ENCODE measurements at regions not wholly inside any gene's neighbourhood (a gene's known extent, or its start where the extent isn't known, plus 50 kb on each side); places are given as distances from the start of the nearest gene placed in this dataset.
"Not testable (repeated sequence)": the region's sequence is repeated elsewhere in the genome, so short reads cannot be mapped to it uniquely, and the experiment has no call there.

GRCh38 chr4:11116940-11117339 is 311.8 kb downstream of the HS3ST1 start:
- no peak for DNase-seq

DNA sequence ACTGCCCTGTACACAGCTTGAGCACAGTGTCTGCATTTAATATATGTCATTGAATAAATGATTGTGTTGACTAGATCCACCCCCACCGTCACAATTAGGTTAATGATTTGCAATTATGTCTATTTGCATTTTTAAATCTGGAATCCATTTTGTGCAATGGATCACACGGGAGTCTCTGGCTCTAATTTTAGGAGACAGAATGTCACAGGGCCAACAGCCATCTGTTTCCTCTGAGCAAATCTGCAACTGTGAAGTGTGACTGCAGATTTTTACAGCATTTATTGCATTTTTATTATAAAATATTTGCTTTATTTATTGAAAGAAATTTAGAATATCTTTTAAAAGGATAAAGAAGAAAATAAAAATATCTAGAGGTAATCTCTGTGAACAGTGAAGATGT is 316.8 kb downstream of the HS3ST1 start:
- no peak for DNase-seq

DNA sequence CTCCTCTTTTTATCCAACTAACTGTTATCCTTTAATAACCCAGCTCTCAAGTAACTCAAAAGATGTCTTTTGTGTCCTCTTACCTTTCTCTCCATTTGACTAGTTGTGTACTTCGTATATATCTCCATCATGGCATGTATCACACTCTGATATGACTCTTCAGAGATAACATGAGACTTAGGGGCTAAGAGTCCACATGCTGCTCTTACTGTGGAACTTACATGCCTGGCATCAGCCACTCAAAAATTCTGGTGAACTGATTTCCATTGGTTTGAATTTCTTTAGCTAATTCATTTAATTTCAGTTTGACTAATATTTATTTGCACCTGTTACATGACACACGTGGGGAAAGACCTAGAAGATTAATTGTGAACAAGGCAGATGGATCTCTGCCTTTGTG is 317.3 kb downstream of the HS3ST1 start:
- no peak for DNase-seq

DNA sequence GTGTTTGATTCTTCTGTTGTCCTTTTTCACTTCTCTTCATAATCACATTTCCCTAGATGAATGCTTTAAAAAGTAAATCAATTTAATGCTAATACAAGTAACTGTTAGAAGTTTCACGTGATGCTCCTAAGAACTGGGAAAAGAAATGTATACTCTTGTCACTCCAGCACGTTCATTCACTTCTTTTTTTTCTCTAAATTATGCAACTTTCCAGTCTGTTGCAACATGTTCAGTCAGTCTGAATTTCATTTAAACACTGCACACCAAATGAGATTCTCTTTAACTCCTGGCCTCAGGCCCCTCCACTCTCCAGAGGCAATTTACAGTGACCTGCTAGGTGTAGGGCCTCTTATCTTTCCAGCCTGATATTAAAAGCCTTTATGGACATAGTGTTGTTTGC is 321.9 kb downstream of the HS3ST1 start:
- no peak for DNase-seq

DNA sequence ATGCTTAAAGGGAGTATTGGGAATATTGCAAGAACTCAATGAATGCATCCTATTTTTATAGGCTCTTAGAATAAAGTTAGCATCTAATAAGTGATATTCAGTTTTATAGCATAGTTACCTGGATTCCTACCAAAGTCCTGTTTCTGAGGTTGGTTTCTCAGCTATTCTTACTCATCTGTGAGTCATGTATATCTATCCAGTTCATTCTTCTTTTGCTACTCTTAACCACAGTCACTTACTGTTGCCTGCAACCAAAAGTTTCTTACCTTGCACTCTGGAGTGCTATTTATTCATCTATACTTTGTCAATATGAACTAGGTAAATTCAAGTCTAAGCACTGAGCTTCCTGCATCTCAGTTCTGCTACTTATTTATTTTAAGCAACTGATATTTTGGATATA is 322.5 kb downstream of the HS3ST1 start:
- no peak for DNase-seq

GRCh38 chr4:11105715-11106114 is 323.0 kb downstream of the HS3ST1 start:
- no peak for DNase-seq

- DNase-seq: no peak
These were observed 330.2 kb downstream of the HS3ST1 start for GRCh38 chr4:11098461-11098860.

DNA sequence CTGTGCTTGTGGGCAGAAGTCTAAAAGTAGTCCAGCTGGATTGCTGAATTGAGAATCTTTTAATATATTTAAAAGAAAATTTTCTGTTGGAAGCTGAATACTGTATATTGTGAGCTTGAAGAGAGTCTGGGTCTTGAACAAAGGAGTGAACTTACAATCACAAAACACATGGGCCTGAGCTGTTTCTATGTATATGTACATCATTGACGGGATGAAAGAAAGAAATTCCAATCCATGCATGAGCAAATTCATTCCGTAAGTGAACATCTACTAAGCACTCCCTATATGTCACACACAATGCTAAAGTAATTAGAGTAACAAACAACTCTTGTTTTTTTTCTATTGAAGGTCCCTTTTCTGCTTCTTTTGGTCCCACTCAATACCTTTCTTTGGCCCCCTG is 331.0 kb downstream of the HS3ST1 start:
- DNase-seq: no peak

DNA sequence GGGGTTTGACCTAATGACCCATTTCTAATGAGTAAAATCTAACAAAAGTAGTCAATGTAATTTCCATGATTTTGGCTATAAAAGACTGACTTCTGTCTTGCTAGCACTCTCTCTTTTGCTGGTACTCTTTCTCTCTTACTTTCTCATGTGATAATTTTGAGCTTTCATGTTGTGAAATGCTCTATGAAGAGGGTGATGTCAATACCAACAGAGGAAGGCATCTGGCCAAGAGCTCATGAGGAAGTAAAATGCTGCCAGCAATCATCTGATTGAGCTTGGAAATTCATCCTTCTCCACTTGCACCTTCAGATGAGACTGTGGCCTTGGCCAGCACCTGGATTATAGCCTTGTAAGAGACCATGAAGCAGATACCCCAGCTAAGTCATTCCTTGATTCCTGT is 347.7 kb downstream of the HS3ST1 start:
- no peak for DNase-seq

- no peak for DNase-seq
These were observed 349.5 kb downstream of the HS3ST1 start for GRCh38 chr4:11079171-11079570.

GRCh38 chr4:11074581-11075241 is 354.0 kb downstream of the HS3ST1 start:
- no peak for DNase-seq

GRCh38 chr4:11073621-11074051 is 355.1 kb downstream of the HS3ST1 start:
- no peak for DNase-seq

GRCh38 chr4:11072999-11073398 is 355.7 kb downstream of the HS3ST1 start:
- no peak for DNase-seq

GRCh38 chr4:11072463-11072862 is 356.2 kb downstream of the HS3ST1 start:
- no peak for DNase-seq

DNA sequence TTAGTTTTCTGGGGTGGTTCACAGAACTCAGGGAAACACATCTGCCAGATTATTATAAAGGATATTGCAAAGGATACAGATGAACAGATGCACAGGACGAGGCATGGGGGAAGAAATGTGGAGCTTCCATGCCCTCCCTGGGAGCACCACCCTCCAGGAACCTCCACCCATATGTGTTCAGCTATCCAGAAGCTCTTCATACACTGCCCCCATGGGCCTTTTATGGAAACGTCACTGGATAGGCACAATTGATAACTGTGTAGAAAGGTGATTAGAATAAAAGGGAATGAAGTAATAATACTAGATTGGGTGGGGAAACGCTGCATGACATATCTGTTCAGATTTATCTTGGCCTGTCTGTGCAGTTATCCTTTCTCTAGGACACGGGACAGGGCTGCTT is 357.9 kb downstream of the HS3ST1 start:
- DNase-seq: no peak

GRCh38 chr4:11069581-11070211 is 359.0 kb downstream of the HS3ST1 start:
- DNase-seq: no peak

GRCh38 chr4:11069083-11069482 is 359.6 kb downstream of the HS3ST1 start:
- DNase-seq: no peak

GRCh38 chr4:11066584-11066983 is 362.1 kb downstream of the HS3ST1 start:
- DNase-seq: not testable (repeated sequence)

DNA sequence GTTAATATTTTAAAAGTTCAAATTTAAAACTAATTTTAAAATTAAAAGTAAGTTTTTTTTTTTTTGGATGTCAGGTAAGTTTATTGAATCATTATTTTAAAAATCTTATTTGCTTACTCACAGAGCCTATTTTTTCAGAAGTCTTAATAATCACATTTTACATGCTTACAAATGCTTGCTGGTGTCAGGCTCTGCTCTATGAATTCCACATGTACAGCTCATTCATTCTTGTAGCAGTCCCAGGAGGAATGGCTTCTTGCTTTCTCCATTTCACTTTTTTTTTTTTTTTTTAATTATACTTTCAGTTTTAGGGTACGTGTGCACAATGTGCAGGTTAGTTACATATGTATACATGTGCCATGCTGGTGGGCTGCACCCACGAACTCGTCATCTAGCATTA is 368.1 kb downstream of the HS3ST1 start:
- DNase-seq: not testable (repeated sequence)

GRCh38 chr4:11054937-11055336 is 370.4 kb upstream of the CLNK start:
- not testable (repeated sequence) for DNase-seq

DNA sequence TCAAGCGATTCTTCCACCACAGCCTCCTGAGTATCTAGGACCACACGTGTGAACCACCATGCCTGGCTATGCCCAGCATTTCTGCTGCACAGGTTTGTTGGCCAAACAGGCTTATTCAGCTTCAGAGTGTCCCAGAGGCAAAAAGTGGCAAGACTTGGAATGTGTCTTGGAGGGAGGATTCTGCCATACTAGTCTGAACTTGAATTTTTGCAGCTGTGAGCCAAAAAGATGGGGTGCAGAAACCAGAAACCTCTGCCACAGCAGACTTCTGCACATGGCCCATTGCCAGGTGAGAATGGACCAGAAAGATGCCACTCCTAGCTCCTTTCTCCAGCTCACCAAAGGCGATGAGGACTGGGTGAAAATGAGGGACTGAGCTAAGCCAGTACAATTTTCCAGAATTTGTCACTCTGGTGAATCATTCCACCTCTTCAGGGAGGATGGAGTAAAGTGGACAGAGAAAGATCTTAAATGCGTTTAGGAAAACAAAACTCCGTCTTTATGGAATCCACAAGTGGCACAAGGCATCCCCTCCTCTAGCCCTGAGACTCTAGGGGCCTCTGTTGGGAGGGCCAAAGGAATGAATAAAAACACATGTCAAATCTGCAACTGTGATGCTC is 369.1 kb upstream of the CLNK start:
- no peak for DNase-seq

DNA sequence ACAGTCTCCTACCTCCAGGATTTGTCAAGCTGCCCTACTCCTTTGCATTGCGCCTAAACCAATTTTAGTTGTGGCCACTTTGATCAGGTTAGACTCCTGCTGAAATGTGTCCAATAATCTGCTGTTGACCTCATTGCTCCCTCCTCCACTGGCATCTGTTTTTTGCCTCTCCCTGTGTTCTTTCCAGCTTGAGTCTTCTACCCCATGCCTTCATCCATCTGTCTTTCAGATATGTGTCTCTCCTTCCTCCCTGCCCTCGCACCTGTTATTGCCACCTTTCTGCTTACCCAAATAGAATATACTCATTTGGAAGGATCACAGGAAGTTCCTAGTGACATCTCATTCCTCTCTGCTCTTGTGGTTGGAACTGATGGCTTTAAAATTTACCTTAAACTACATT is 366.6 kb upstream of the CLNK start:
- no peak for DNase-seq

DNA sequence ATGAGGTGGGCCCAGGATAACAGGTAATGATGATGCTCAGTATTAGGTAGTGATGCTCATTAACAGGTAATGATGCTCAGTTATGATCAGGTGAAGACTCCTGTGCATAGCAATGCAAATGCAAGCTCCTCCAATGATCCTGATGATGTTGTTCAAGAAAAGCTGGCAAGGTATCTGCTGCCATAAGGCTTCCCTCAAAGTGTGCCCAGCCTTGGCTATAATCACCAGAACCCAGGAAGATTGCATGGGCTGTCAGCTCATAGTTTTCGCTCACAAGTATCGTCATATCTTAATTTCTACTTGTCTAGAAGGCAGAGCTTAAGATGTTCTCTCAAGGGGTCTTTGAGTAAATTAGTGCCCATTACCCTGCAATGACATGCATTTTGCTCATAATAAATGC is 366.2 kb upstream of the CLNK start:
- no peak for DNase-seq

DNA sequence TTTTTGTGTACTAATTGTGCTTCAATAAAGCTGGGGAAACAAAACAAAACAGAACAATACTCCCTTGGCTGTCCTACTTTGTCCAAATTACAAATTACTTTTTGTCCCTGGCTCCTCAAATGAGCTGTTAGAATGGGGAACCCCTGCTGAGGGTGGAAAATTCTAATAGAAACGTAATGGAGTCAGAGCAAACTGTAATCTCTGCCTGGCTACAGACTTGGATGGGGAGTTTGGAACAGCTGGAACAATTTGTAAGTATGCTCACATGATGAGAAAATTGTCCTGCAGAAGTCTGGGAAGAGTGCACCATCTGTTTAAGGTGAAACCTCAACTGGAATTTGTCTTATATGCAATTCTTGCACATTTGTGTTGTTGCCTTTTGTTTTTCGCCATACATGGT is 364.4 kb upstream of the CLNK start:
- no peak for DNase-seq

GRCh38 chr4:11042760-11043159 is 358.2 kb upstream of the CLNK start:
- no peak for DNase-seq

All from NCI-H1436 (cell line).